OCI-M2 (cell line): ENCODE measurements at regions not wholly inside any gene's neighbourhood (a gene's known extent, or its start where the extent isn't known, plus 50 kb on each side); places are given as distances from the start of the nearest gene placed in this dataset.
"Not testable (repeated sequence)": the region's sequence is repeated elsewhere in the genome, so short reads cannot be mapped to it uniquely, and the experiment has no call there.

ENCODE experiments used
- DNase-seq: peaks from one replicate; lab custom pipeline; 2025; ENCODE audit not compliant: unreplicated experiment; lab: John Stamatoyannopoulos, UW

DNA sequence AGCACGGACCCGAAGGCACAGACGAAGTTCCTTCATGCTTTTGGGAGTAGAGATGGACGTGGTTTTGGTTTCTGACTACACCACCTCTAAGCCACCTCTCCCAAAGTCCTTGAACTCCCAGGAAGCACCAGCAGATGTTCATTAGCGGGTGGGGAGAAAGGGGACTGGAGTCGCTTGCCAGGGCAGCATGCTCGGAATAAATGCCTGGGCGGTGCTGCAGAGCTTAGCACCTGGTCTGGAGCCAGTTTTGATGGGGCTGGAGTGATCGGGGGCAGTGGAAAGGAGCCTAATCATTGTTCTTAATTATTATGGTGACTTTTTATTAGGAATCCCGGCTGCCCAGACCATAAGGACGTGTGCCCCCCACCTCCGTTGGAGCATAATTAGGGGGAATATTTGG is 220.8 kb downstream of the TFCP2L1 start:
- DNase-seq = no peak

DNA sequence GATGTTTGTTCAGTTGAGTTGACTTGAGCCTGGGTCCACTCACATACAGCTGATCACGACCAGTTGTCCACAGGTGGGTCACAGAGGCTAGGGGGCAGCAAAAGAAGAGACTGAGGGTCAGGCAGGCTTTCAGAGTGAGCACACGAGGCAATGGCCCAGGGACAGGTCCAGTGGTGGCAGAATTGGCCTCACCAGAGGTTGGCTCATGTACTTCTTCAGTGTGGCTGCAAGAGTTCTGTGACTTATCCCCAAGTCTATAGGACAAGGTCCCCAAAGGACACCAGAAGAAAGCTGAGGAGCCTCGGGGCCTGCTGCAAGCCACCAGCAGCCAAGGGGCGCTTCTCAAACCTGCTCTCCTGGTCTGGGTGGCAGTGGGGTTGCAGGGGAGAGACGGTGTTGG is 219.8 kb downstream of the TFCP2L1 start:
- no peak for DNase-seq

DNA sequence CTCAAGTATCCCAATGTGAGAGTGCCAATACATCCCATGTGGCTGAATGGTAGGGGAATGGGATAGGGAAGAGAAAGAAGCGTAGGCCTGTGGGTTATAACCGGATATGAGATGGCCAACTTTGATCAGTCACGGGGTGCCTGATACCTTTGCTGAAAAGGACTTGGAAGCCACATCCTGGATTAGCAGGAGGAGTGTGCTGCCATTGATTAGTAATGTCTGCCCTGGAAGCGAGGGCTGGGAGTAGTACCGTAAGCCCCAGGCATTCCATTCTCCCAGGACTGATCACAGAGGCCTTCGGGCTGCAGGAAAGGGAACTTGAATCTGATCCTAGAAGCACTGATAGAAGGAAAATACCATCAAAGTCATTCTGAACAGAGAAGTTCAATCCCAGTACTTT is 218.5 kb downstream of the TFCP2L1 start:
- DNase-seq = no peak

DNA sequence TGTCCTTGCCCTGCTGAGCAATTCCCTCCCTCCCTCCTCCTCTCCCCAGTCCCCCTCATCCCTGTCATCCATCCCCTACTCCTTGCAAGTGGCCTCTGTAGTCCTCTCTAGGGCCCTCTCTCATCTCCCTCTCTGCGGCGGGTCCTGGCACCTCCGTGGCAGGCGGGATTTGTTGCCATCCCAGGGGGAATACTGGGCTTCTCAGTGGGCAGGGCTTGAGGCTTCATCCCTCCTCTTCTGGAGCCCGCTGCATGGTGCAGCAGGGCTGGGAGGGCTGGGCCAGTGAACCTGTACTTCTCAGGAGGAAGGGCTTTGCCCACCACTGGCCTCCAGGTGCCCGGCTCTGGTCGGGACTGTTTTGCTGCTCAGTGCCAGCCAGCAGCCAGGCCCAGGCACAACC is 216.2 kb downstream of the TFCP2L1 start:
- DNase-seq = no peak

DNA sequence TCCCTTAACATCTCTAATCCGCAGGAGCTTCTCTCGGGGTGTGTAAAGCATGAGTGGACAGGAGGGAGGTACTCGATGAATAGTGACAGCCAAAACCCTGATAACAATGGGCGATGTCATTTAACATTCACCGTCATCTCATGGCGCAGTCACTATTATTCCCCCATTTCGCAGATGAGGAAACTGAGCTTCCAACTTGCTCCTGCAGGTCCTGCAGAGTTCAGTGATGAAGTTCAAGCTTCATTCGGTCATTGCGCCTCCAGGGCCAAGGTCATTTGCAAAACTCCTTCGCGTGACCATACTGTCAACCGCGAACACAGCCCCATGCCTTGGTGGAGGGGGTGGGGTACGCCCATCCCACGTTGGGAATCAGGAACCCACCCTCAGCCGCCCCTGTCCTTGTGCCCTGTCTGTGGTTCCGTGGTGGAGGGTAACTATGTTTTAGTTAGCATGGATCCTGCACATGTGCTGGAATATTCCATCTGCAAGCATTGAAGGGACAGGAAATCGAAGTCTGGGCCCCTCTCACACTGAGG is 215.5 kb downstream of the TFCP2L1 start:
- DNase-seq = no peak

DNA sequence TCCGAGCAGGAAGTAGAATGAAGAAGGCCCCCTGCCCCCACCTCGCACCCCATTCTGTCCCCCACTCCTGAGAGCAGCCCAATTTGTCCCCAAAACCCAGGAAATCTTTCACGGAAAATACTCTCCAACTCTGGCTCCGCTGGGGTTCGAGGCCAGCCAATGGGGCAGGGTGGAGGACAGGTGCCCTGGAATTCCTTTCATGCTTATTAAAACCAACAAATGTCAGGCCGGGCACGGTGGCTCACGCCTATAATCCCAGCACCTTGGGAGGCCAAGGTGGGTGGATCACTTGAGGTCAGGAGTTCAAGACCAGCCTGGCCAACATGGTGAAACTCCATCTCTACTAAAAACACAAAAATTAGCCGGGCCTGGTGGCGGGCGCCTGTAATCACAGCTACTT is 214.9 kb downstream of the TFCP2L1 start:
- DNase-seq = not testable (repeated sequence)

DNA sequence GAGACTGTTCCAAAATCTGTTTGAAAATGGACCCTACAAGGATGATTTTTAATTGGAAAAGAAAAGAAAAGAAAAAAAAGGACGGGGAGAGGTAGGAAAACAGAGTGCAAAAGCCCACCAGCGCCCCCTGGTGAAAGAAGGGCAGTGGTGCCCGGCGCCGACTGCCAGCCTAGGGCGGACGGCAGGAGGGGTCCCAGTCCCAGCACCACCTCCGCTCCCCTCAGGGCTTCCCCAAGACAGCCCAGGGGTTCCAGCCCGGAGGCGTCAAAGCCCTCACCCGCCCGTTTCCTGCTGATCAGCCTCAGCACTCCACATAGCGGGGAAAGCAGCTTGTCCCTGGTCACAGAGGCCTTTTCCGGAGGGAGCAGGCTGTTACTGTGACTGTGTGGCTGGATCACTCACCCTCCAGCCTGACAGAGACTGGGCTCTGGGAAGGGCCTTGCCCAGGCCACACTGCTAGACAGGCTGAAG is 213.9 kb downstream of the TFCP2L1 start:
- peak; percentile 15 for DNase-seq

DNA sequence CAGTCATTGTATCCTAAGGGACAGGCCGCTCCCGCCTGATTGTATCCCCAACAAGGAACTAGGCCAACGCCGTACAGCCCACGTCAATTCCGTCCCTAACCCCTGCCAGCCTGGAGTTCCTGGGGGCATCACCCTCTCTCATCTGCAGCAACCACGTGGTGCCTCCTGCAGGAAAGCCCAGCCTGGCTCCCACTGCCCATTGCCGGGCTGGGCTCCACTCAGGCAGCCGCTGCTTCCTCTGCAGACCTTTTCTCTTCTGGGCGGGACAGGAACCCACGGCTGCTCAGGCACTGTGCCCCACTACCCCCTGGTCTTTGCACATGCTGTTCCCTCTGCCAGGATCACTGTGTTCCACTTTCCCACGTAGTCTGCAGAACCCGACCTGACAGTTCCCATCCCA is 212.2 kb downstream of the TFCP2L1 start:
- no peak for DNase-seq

DNA sequence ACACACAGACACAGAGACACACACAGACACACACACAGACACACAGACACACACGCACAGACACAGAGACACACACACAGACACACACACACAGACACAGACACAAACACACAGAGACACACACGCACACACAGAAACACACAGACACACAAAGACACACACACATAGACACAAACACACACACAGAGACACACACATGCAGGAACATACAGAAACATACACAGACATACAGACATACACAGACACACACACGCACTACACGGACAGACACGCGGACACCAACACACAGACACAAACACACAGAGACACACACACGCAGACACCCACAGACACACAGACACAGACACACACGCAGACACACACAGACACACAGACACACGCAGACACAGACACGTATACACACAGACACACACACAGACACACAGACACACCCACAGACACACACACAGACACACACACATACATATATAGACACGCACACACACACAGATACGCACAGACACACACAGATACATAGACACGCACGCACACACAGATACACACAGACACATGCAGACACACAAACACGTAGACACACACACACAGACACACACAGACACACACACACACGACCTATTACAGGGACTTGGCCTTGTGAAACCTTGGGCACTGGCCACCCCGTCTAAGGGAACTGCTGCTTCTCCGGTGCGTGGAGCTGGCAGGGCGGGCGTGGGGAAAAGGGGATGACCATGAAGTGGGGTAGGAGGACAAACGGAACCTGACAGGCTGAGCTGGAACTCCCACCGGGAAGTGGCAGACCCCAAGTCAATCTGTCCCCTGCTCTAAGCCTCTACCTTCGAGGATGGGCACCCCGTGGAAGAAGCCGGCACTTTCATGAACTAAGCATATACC is 211.4 kb downstream of the TFCP2L1 start:
- no peak for DNase-seq

DNA sequence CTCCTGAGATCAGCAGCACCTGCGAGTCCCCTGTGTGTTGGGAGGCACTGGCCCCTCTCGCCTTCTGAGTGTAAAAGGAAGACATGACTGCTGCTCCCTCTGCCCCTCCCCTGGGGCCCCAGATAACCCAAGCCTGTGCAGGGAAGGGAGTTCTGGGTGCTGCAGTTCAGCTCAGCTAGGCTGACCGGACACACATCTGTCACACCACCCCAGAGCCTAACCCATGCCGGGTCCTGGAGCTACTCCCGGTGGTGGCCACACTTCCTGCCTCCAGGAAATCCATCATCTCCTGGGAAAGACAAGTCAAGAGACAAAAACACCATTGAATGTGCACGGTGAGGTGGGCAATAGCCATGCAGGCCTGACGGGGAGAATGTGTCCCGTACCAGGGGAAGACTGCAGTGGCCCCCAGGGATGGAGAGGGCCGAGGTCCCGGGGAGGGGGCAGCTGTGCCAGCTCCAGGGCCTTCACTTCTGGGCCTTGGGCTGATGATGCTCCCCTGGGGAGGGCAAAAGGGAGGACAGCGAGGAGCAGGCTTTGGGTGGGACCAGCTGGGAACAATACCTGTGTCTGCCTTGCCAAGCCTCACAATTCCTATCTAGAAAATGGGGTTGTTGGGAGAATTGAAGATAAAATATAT is 210.6 kb downstream of the TFCP2L1 start:
- no peak for DNase-seq

DNA sequence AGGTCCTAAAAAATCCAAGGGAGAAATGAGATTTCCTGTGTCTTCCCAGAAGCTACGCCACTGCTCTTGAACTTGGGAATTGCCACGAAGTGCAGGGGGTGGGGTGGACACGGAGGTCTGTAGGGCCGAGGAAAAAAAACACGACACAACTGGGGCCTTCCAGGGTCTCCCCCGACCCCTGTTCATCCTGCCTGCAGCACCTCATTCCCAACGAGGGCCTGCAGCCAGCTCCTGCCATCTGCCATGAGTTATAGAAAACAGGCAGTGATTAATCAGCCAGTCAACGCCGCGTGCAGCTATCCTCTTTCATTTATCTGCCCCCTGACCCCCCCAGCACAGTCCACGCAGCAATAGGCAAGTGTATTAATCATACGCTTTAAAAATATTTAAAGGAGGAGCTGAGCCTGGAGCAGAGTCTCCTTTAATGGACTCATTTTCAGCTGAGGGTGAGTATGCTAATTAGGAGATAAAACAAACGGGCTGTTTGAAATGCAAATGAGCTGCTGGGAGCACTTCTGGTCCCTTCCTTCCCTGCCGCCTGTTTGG is 209.9 kb downstream of the TFCP2L1 start:
- peak; percentile 24 for DNase-seq

DNA sequence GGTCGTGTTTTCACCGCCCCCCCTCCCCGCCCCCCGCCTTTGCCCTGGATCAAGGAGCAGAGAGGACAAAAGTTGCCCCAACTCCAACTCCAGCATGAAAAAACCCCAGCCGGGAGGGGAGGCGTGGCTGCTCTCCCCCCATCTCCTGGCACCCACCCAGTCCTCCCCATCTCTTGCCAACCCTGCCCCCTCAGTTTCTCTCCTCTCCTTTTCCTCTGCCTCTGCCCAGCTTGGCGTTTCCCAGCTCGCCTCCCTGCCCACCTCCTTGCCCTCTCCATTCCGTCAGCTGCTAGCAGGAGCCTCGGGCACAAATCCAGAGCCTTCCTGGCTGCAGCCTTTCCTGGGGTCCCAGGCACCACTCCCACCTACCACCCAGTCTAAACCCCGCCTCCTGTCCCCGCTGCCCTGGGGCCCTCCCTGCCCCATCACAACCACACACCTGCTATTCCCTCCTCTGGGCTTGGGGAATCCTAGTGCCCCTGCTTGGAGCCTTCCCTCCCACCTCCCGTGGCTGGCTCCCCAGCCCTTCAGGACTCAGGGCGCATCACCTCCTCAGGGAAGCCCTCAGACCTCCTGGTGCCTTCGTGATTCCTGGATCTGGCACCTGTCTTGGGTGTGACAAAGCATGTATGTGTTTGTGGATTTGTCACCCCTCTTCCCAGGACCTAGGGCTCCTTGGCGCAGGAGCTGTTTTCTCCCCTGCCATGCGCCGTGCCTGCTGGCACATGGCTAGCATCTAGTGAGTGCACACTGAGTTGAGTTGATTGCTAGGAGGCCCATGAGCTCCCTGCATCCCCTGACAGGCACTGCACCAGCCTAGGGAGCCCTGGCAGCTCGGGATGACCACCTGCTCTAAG is 209.1 kb downstream of the TFCP2L1 start:
- no peak for DNase-seq

DNA sequence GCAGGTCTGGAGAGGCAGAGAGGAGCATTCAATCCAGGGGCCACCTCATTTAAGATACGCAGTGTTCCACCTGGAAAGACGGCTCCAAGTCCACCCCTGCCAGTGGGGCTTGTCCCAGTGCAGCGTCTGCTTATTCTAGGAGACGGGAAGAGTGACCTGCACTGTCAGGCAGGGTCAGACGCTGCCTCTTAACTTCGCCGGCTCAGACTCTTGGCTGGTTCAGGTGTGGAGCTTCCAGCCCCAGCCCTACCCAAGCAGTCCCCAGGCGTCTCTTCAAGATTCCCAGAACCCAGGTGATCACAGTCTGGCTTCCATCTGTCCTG is 208.5 kb downstream of the TFCP2L1 start:
- DNase-seq = no peak

DNA sequence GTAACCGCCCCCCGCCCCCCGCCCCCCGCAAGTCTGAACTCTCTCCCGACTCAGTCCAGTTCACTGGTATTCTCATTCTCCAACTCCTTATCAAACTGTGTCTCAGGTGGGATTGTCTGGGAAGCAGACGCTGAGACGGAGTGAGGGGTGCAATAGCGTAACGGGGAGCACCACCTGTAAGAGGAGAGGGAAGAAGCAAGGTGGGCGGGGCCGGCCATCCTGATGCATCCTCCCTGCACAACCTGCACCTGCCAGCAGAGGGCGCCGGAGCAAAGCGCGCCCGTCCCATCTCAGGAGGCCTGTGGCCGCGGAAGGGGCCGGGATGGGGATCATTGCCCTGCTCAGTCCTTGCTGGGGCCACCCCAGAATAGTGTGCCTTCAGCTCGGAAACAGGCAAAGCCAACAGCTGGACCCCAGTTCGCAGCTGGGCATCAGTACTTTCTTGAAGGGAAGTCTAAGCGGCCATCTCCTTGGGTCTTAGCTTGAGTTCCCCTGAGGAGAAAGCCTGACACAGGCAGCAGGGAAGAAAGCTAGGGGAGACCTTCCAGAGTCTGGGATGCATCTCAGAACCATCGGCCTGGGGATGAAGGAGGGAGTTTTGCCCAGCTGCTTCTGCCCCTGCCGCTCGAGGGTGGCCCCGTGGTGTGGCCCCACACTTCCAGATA is 208.0 kb downstream of the TFCP2L1 start:
- DNase-seq = peak; percentile 14

DNA sequence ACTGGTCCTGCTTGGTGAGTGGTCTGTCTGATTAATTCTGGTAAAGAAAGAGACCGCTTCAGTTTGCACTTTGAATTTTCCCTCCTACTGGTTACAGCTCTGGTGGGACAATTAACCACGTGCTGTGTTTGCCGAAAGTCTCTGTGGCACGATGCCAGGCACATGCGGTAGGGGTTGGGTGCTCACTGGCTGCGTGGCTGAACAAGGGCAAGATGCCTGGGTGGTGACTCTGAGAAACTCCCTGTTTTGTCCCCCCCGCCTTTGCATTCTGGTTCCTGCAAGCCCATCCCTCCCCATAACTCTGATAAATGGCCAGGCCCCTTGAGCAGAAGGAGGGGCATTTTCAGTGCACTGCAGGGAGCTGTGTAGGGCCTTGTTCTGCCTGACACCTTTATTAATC is 206.1 kb downstream of the TFCP2L1 start:
- DNase-seq = no peak

DNA sequence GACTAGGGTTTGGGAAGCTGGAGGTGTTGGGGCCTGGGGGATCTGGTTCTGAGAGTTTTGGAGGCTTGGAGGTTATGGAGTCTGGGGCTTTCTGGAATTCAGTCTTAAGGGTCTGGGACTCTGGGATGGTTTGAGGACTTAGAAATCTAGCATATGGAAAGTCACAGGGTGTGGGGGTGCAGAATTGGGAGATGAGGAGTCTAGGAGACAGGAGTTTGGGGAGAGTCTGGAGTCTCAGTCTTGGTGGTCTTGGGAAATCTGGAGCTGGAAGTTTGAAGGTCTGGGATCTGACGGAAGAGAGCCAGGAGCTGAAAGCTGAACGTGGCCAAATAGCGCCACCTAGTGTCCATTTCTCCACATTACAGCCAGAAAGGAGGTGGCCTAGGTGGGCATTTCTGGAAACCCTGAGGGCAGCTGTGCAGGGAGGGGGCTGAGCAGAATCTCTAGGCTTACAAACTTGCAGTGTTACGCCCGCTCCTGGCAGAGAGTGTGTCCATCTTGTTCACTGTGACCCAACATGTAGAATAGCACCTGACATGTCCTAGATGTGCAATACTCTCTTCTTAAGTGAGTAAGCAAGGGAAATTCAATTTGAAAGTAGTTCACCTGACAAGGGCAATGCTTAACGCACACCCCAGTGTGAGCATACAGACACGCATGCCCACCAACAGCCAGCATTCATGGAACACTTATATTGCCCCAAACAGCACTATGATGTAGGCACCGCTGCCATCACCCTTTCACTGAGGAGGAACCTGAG is 204.8 kb downstream of the TFCP2L1 start:
- no peak for DNase-seq

DNA sequence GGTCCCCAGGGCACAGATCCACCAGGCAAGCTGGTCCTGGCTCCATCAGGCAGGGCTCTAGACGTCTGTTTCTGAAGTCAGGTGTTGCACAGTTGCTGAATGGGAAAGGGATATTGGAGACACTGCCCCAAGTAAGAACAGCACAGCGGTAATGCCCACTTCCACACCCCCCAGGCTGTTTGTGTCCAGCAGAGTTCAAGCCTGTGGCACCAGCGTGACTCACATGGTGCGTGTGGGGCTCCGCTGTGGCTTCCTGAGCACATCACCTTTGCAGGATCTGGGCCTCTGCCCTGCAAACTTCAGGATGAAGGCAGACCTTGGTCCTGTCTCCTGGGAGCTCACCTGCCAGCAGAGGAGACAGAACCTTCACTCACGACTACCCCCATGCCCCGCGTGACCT is 203.3 kb downstream of the TFCP2L1 start:
- DNase-seq = no peak

DNA sequence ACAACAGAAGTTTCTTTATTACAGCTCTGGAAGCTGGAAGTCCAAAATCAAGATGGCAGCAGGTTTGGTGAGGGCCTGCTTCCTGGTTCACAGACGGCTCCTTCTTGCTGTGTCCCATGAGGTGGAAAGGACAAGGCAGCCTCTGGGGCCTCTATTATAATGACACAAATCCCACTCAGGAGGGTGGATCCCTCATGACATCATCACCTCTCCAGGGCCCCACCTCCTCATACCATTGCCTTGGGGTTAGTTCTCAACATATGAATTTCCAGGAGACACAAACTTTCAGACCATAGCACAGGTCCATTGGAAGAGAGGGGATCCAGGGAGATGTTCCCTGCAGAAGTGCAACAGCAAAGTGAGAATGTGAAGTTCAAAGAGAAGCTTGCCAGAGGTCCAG is 202.8 kb downstream of the TFCP2L1 start:
- DNase-seq = no peak

DNA sequence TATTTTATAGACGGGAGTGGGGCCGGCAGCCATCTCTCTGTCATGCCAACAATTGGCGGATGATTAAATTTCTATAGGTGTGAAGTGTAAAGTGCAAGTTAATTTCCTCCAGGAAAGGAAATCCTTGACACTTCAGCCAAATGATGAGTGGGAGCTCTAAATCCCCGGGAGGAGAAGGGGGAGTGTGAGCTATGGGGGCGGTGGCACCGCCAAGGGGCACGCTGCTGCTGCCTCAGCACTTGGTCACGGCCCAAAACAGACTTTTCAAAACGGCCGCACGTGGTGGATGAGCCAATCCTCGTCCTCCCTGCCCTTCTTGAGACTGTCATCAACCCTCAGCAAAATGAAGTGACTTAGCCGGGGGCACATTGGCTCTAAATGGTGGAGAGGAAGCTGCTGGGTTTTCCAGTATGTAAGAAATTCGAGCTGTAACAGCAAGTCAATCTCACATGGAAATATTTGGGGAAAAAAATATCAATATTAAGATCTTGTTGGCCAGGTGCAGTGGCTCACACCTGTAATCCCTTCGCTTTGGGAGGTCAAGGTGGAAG is 200.8 kb downstream of the TFCP2L1 start:
- DNase-seq = no peak

DNA sequence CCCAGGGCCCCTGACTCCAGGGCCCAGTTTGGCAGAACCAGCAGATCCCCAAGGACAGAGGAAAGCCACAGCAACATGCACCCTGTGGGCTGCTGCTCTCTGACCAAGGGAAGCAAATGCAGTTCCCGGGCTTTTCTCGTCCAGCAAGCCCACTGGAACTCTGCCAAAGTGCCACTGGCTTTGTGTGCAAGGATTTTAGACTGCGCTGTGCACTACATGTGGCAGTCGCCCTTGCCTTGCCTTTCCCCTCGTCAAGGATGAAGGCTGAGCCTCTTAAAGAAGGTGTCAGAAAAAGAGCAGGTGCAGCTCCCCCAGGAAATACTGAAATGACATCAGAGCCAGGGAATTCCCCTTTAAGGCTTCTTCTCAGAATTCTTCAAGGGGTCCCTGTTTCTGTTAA is 199.2 kb downstream of the TFCP2L1 start:
- DNase-seq = no peak
